ENCODE measurements at regions not wholly inside any gene's neighbourhood (a gene's known extent, or its start where the extent isn't known, plus 50 kb on each side); places are given as distances from the start of the nearest gene placed in this dataset.
A peak's percentile ranks its signal among the peaks of the same experiment; 100 is the strongest.

- ATAC-seq: no peak
- TF ChIP-seq PPARA (CRISPR knock-in tag; IDR thresholded peaks at IDR 0.05; ENCODE audit: borderline replicate concordance) (no peak), GLIS3 (CRISPR knock-in tag; IDR thresholded peaks at IDR 0.05) (no peak), ISL1 (CRISPR knock-in tag; IDR thresholded peaks at IDR 0.05) (no peak), POU6F1 (CRISPR knock-in tag; IDR thresholded peaks at IDR 0.05; ENCODE audit: borderline replicate concordance, low read depth) (no peak), SNAI2 (CRISPR knock-in tag; IDR thresholded peaks at IDR 0.05) (no peak), CSRNP3 (CRISPR knock-in tag; IDR thresholded peaks at IDR 0.05) (no peak), ZFP30 (CRISPR knock-in tag; IDR thresholded peaks at IDR 0.05) (no peak), ZNF8 (CRISPR knock-in tag; IDR thresholded peaks at IDR 0.05) (no peak)
Observed at GRCh38 chr1:34376531-34376930, 199.8 kb downstream of the C1orf94 start.

GRCh38 chr1:34378968-34379856, 202.5 kb downstream of the C1orf94 start:
- TF ChIP-seq TCF4 (CRISPR knock-in tag; IDR thresholded peaks at IDR 0.05; ENCODE audit: borderline replicate concordance) (peak; percentile 63; the same call in 1 of the 2 replicates), ZNF70 (CRISPR knock-in tag; IDR thresholded peaks at IDR 0.05) (no peak)
- no peak for ATAC-seq

- TF ChIP-seq ZC3H10 (CRISPR knock-in tag; IDR thresholded peaks at IDR 0.05) (no peak), PPARA (CRISPR knock-in tag; IDR thresholded peaks at IDR 0.05; ENCODE audit: borderline replicate concordance) (no peak), TCF4 (CRISPR knock-in tag; IDR thresholded peaks at IDR 0.05; ENCODE audit: borderline replicate concordance) (no peak), ARNTL (CRISPR knock-in tag; IDR thresholded peaks at IDR 0.05; ENCODE audit: borderline replicate concordance, low read depth) (no peak), CSDC2 (CRISPR knock-in tag; IDR thresholded peaks at IDR 0.05) (no peak), TOX (CRISPR knock-in tag; IDR thresholded peaks at IDR 0.05; ENCODE audit: borderline replicate concordance) (no peak), POU6F1 (CRISPR knock-in tag; IDR thresholded peaks at IDR 0.05; ENCODE audit: borderline replicate concordance, low read depth) (no peak), CREB5 (CRISPR knock-in tag; IDR thresholded peaks at IDR 0.05; ENCODE audit: low read depth) (no peak), CSRNP3 (CRISPR knock-in tag; IDR thresholded peaks at IDR 0.05) (no peak), ZNF8 (CRISPR knock-in tag; IDR thresholded peaks at IDR 0.05) (no peak), ZFP3 (CRISPR knock-in tag; IDR thresholded peaks at IDR 0.05) (no peak), ESRRG (CRISPR knock-in tag; IDR thresholded peaks at IDR 0.05) (no peak), RARB (CRISPR knock-in tag; IDR thresholded peaks at IDR 0.05) (no peak), PATZ1 (CRISPR knock-in tag; IDR thresholded peaks at IDR 0.05; ENCODE audit: borderline replicate concordance) (no peak), GLIS3 (CRISPR knock-in tag; IDR thresholded peaks at IDR 0.05) (no peak), TSHZ2 (CRISPR knock-in tag; IDR thresholded peaks at IDR 0.05) (no peak), ZNF565 (CRISPR knock-in tag; conservative IDR thresholded peaks at IDR 0.05; ENCODE audit: low read depth) (no peak)
- no peak for ATAC-seq
Observed at GRCh38 chr1:34379911-34380310, 203.2 kb downstream of the C1orf94 start.
